GM06990 (cell line): ENCODE measurements at regions not wholly inside any gene's neighbourhood (a gene's known extent, or its start where the extent isn't known, plus 50 kb on each side); places are given as distances from the start of the nearest gene placed in this dataset.

Source experiments
- DNase-seq: peaks from one replicate; pipeline ENCODE4 v3.0.0-alpha.2; 2011; ENCODE audit not compliant: insufficient read length; ENCODE audit errors: extremely low read depth
- H3K27me3 ChIP-seq: replicated peaks from 2 replicates; pipeline ENCODE4 v1.6.0; 2011; ENCODE audit warnings: low read length; ENCODE audit not compliant: control insufficient read depth, insufficient read depth
- H3K36me3 ChIP-seq: 2 replicates; pipeline ENCODE4 v1.5.1; 2011; ENCODE audit warnings: low read length; ENCODE audit not compliant: control insufficient read depth, insufficient read depth
- H3K4me3 ChIP-seq: replicated peaks from 2 replicates; pipeline ENCODE4 v1.5.1; 2011; ENCODE audit warnings: low read depth, mild to moderate bottlenecking, control low read depth, low read length
- TF ChIP-seq, protein P1 (sequence below): IDR thresholded peaks from 2 replicates; pipeline ENCODE4 v1.5.1; 2011; ENCODE audit warnings: low read length, control low read depth, mild to moderate bottlenecking, inconsistent platforms; ENCODE audit not compliant: insufficient read depth, poor library complexity, severe bottlenecking

DNA sequence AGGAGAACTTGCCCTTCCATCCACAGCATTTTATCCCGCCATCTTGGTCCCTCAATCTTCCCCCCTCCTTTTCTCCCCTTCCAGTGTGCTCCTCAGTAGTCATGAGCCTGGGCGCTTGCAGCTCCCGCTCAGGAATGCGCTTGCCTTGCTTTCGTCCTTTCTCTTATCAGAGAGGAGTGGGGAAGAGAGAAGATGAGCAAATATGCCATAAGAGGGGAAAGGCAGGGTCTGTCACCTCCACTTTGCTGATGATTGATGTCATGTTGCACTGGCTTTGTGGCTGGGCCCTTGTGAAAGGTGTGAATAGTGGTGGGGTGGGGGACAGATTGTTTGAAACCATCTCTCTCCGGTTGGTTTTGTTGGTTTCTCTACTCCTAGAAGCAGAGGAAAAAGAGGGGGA is 569.3 kb downstream of the TNS1 start:
- DNase-seq: no peak
- Histone ChIP-seq H3K4me3 (no peak overlapping the region), H3K27me3 (no peaks in the 10 kb centered on the region), H3K36me3 (no peaks in the 10 kb centered on the region)
- TF ChIP-seq, protein P1, sequence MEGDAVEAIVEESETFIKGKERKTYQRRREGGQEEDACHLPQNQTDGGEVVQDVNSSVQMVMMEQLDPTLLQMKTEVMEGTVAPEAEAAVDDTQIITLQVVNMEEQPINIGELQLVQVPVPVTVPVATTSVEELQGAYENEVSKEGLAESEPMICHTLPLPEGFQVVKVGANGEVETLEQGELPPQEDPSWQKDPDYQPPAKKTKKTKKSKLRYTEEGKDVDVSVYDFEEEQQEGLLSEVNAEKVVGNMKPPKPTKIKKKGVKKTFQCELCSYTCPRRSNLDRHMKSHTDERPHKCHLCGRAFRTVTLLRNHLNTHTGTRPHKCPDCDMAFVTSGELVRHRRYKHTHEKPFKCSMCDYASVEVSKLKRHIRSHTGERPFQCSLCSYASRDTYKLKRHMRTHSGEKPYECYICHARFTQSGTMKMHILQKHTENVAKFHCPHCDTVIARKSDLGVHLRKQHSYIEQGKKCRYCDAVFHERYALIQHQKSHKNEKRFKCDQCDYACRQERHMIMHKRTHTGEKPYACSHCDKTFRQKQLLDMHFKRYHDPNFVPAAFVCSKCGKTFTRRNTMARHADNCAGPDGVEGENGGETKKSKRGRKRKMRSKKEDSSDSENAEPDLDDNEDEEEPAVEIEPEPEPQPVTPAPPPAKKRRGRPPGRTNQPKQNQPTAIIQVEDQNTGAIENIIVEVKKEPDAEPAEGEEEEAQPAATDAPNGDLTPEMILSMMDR: no peak

- no peak for DNase-seq
- TF ChIP-seq, protein P1: no peak
- no peaks in the 10 kb centered on the region for H3K36me3 ChIP-seq
Observed at GRCh38 chr2:217431577-217432269, 571.1 kb downstream of the TNS1 start.

DNA sequence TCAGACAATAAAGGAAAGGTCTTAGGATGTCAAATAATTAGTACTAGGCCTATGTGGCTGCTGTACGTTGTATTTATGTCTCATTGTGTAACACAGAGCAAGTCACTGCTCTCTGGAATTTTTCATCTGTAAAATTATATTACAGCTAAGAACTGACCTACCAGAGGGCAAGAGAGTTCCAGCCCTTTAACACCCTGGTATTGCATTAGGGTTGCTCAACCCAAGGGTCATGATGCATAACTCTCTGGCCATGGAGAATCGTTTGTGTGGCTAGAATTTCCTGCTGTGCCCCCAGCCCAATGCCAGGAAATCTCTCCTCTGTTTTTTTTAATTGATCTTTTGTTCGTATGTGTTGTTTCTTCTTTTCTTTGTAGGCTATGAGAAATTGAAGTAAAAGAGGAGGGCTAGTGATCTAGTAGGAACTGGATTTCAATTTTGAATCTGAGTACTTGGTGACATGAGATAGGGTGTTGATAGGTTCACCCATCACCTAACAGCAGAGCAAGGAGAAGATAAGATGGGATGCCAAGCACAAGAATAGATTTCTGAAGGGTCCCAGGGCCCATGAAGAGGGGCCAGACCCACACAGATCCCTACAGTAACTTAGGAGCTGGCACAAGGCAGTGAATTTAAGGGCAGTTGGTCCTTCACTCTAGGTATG is 571.2 kb upstream of the TNP1 start:
- H3K36me3 ChIP-seq: no peaks in the 10 kb centered on the region
- no peak overlapping the region for H3K4me3 ChIP-seq
- TF ChIP-seq, protein P1: no peak
- DNase-seq: no peak
- H3K27me3 ChIP-seq: no peaks in the 10 kb centered on the region

More at GRCh38 chr2:217431577-217432269, 571.1 kb downstream of the TNS1 start:
- Histone ChIP-seq H3K27me3 (no peaks in the 10 kb centered on the region), H3K4me3 (no peak overlapping the region)

DNA sequence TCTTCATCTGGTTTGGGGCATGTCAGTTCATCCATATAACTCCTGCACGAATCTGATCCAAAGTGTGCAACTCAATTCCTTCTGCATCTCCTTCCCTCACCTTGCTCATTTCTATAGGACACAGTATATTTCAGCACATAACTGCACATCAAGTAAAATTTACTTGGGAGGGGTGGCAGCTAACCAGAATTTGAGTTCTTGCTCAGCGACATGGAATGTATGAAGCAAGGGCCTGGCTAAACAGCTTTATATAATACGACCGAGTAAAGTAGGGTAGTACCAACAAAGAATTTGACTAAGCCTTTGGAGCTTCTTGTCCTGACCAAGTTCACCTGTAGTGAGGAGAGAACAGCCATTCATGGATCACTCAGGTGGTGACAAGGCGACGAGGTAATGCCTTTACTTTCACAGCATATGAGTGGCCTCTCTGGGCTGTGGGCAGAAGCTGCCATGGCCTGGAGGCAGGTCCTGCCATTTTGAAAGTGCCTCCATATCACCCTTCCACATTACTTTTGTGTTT is 570.2 kb upstream of the TNP1 start:
- no peak for DNase-seq
- no peaks in the 10 kb centered on the region for H3K36me3 ChIP-seq
- no peak overlapping the region for H3K4me3 ChIP-seq
- no peaks in the 10 kb centered on the region for H3K27me3 ChIP-seq
- TF ChIP-seq, protein P1: no peak

GRCh38 chr2:217421834-217422233 is 562.0 kb upstream of the TNP1 start:
- DNase-seq: no peak
- TF ChIP-seq, protein P1: no peak
- Histone ChIP-seq H3K27me3 (no peaks in the 10 kb centered on the region), H3K4me3 (no peak overlapping the region), H3K36me3 (no peaks in the 10 kb centered on the region)
